ENCODE measurements at regions not wholly inside any gene's neighbourhood (a gene's known extent, or its start where the extent isn't known, plus 50 kb on each side); places are given as distances from the start of the nearest gene placed in this dataset.
"Not testable (repeated sequence)": the region's sequence is repeated elsewhere in the genome, so short reads cannot be mapped to it uniquely, and the experiment has no call there.

DNA sequence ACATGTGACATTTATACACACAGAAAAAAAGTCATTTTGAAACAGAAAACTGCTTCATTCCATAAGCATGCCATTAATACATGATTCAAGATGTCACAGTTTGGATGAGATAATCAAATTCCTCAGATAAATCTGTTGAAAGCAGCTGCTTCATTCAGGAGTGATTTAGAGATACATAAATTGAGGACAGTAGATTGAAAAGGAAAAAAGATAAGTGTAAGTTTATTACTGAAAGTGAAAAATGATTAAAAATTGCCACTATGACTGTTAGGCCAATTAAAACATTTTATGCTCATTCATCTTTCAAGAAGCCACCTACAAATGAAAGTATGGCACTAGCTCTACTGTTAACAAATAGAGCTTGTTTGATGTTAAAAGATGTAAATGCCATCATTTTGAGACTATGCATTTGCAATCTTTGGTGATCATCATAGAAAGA, 136.9 kb upstream of the CDK6 start:
- DNase-seq (ENCODE audit: low read depth): no peak

DNA sequence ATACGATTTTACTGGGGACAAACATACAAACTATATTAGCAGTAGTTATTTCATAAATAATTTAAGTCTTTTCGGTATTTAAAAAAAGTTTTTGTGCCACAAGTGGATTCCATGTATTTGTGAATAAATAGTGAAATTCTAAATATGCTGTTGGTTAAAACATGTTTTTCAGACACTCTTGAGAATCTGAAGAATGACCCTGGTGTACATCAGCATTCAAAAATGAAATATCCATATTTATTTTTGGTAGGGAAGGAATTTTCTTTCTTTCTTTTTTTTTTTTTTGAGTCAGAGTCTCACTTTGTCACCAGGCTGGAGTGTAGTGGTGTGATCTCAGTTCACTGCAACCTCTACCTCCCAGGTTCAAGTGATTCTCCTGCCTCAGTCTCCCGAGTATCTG, 136.1 kb upstream of the CDK6 start:
- no peak for DNase-seq (ENCODE audit: low read depth)

DNA sequence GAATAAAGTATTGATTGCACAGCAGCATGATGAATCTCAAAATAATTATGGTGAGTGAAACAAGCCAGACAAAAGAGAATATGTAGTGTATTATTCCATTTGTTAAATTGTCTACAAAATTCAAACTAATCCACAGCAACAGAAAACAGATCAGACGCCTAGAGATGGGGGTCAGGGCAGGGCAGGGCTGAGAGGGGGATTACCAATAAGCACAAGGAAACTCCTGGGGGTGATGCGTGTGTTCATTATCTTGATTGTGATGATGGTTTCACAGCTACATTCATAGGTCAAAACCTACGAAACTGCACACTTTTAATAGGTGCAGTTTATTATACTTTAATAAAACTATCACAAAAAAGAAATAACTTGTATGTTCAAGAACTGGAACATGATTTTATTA, 132.7 kb upstream of the CDK6 start:
- DNase-seq (ENCODE audit: low read depth): no peak

DNA sequence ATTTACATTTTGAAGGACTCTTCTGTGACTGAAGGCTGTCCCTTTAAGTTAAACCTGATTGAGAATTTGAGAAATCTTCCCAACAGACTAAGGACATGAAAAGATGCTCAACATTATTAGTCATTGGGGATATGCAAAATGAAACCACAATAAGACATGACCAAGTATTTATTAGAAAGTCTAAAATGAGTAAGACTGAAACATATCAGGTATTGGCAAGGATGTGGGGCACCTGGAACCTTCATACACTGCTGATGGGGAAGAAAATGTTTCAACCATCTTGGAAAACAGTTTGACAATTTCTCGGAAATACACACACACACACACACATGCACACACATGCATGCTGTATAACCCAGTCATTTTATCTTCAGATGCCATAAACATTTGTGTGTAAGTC, 132.1 kb upstream of the CDK6 start:
- no peak for DNase-seq (ENCODE audit: low read depth)

- no peak for DNase-seq (ENCODE audit: low read depth)
These were observed 130.9 kb upstream of the CDK6 start for GRCh38 chr7:92967238-92967637.

- no peak for DNase-seq (ENCODE audit: low read depth)
These were observed 127.8 kb upstream of the CDK6 start for GRCh38 chr7:92964141-92964540.

DNA sequence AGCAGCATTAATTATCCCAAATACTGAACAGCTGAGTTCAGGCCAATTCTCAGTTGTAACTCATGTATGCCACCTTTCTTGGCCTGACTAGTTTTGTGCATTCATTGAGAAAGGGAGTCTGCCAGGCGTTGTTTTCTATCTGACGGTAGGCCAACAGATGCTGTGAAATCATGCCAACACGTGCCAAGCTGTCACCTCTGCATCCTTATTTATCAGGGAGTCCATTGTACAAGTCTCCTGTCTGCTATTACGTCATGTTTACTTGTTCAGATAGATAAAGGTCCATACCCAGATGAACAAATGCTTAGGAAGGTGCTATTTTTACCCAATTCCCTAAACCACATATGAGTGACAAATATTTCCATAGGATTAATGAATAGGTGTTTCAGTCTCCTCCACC, 127.2 kb upstream of the CDK6 start:
- no peak for DNase-seq (ENCODE audit: low read depth)

DNA sequence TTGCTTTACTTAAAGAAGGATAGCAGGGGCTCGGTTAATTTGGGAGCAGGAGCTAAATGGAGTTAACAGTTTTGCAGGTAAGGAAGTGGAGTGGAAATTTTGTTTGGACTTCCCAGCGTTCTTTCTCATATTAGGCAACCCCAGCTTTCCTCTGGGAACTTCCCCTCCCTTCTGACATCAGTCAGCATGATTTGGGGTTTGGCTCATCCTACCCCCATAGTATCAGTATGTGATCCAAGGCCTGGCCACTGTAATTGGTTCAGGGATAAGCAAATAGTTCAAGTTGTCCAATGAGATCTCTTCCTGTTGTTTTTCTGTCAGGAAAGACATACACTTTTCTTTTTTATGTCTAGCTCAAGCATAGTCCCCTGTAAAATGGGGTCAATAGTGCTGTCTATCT, 125.6 kb upstream of the CDK6 start:
- no peak for DNase-seq (ENCODE audit: low read depth)

DNA sequence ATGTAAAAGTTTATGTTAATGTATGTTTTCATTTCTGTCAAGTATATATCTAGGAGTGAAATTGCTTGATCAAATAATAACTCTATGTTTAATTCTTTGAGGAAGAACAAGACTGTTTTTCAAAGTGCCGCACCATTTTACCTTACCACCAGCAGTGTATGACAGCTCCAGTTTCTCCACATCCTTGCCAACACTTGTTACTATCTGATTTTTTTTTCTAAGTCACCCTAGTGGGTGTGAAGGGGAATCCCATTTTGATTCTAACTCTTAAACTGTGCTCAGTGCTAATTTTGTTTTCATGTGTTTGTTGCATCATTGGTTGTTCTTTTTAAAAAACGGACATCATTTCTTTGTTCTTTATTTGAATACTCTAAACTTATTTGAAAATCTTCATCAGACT, 120.2 kb upstream of the CDK6 start:
- DNase-seq (ENCODE audit: low read depth): no peak

- no peak for DNase-seq (ENCODE audit: low read depth)
These were observed 118.7 kb upstream of the CDK6 start for GRCh38 chr7:92955081-92955480.

DNA sequence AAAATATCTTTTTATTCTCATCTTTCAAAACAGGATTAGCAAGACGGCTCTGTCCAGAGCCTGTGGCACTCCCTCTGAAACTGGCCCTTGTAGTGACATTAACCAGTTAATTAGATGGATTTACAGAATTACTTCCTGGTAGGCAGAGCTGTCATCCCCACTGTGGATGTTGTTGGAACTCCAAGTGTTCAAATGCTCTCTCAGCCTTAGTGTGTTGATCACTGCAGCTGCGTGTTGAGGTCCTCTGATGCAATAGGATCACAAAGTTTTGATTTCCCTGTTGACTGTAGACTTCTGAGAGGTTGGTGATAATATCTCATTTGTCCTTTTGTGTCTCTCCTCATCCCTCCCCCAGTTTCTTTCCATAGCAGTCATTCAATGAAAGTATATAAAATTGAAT, 117.3 kb upstream of the CDK6 start:
- no peak for DNase-seq (ENCODE audit: low read depth)

DNA sequence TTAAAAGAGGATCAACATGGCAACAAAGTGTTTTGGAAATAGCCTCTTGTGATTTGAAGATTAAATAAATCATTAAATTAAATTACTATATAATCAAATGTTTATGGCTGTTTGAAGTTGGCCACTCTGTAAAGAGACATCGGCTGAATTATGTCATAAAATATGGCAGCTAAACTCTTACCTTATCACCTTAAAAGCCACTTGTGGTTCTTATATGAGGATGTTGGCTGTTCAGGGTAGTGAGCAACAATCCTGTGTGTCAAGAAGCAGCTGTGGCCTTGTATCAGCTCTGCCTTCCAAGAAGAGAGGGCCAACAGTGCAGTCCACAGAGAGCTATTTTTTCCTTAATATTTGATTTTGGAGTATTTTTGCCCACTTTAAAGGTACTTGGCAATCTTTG, 113.4 kb upstream of the CDK6 start:
- no peak for DNase-seq (ENCODE audit: low read depth)

- DNase-seq (ENCODE audit: low read depth): no peak
These were observed 109.5 kb upstream of the CDK6 start for GRCh38 chr7:92945840-92946239.

DNA sequence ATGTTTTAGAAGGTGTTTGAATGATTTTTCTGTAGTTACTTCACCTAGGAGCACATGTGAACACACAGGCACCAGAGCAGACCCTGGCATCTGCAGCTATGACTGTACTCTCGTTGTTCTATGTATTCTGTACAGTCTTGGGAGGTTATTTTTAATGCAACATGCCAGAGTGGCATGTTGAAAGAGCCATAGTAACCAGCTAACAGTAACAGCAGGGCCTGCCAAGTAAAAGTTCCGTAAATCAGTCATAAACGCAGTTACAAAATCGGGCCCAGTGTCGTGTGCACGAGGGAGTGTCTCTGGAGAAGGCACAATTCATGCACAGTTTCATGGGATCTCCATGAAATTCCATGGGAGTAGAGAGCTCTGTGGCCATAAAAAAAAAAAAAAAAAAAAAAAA, 108.3 kb upstream of the CDK6 start:
- DNase-seq (ENCODE audit: low read depth): no peak

DNA sequence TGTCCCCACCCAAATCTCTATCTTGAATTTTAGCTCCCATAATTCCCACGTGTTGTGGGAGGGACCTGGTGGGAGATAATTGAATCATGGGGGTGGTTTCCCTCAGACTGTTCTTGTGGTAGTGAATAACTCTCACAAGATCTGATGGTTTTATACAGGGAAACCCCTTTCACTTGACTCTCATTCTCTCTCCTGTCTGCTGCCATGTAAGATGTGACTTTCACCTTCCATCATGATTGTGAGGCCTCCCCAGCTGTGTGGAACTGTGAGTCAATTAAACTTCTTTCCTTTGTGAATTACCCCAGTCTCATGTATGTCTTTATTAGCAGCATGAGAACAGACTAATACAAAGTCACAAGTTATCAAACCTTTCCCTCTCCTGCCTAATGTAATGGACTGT, 106.3 kb upstream of the CDK6 start:
- DNase-seq (ENCODE audit: low read depth): not testable (repeated sequence)

DNA sequence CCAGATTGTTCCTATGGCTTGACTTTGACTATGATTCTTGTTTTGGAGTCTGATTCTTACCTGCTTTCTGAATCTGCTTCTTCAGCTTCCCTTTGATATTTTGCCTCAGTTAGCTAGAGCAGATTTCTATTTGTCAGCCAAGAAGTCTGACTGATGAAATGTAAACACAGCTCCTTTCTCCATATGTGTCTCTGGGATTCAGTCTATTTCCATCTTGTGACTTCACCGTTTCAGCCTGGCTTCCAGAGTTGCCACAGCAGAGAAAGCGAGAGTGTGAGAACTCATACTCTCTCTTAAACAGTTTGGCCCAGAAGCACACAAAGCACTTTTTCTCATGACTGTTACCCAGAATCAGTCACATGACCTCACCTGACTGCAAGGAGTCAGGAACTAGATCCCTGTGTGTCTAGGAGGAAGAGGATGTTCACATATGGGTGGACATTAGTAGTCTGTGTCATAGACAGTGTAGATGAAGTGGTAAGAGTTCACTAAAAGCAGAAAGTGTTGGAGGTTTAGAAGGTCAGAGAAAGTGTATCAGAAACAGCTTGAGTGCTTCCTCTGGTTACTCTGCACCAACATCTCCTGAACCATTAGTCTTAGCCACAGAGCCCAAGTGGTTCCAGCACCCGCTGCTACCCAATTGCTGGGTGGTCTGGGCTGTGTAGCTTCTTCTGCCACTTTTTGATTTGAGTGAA, 103.4 kb upstream of the CDK6 start:
- DNase-seq (ENCODE audit: low read depth): no peak

DNA sequence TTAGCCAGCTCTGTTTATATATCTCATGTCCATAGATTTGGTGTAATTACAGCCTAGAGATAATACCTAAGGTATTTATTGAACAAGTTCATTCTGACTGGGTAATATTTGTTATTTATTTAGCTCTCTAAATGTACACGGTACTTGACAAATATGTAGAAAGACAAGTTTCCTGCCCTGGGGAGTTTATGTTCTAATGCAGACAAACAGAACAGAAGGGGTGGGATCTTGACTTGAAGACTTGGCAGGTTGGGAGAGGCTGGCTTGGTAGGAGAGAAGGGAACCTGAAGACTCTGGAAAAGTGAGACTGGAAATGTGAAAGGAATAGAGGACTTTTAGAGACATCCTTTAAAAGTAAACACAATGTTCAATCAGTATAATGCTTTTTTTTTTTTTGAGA, 97.7 kb upstream of the CDK6 start:
- no peak for DNase-seq (ENCODE audit: low read depth)

- DNase-seq (ENCODE audit: low read depth): no peak
These were observed 96.1 kb upstream of the CDK6 start for GRCh38 chr7:92932450-92932849.

DNA sequence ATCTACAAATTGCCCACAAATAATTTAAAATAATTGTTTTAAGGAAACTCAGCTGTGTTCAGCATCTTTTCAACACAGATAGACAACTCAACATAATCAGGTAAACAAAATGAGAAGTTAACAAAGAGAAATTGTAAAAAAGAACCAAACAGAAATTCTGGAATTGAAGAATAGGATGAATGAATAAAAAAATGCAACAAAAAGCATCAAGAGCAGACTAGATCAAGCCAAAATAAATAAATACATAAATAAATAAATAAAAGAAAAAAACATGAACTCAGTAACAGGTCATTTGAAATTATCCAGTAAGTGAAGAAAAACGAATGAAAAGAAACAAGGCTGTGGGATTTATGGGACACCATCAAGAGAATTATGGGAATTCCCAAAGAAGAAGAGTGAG, 94.0 kb upstream of the CDK6 start:
- no peak for DNase-seq (ENCODE audit: low read depth)

DNA sequence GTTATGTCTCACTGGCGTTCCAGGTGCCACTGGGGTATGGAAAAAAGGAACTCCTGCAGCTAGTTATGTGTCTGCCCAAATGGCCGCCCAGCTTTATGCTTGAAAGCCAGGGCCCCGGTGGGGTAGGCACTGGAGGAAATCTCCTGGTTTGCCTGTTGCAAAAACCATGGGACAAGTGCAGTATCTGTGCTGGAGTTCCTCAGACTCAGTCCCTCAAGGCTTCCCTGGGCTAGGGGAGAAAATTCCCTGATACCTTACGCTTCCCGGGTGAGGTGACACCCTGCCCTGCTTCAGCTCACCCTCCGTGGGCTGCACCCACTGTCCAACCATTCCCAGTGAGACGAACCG, 90.3 kb upstream of the CDK6 start:
- DNase-seq (ENCODE audit: low read depth): no peak

- DNase-seq (ENCODE audit: low read depth): no peak
These were observed 89.7 kb upstream of the CDK6 start for GRCh38 chr7:92925876-92926696.

DNA sequence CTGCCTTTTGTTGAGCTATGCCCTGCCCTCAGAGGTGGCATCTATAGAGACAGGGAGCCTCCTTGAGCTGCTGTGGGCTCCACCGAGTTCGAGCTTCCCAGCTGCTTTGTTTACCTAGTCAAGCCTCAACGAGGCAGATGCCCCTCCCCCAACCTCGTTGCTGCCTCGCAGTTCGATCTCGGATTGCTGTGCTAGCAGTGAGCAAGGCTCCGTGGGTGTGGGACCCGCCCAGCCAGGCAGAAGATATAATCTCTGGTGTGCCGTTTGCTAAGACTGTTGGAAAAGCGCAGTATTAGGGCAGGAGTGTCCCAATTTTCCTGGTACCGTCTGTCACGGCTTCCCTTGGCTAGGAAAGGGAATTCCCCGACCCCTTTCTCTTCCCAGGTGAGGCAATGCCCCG, 88.4 kb upstream of the CDK6 start:
- DNase-seq (ENCODE audit: low read depth): no peak

- no peak for DNase-seq (ENCODE audit: low read depth)
These were observed 80.9 kb upstream of the CDK6 start for GRCh38 chr7:92917230-92917629.

DNA sequence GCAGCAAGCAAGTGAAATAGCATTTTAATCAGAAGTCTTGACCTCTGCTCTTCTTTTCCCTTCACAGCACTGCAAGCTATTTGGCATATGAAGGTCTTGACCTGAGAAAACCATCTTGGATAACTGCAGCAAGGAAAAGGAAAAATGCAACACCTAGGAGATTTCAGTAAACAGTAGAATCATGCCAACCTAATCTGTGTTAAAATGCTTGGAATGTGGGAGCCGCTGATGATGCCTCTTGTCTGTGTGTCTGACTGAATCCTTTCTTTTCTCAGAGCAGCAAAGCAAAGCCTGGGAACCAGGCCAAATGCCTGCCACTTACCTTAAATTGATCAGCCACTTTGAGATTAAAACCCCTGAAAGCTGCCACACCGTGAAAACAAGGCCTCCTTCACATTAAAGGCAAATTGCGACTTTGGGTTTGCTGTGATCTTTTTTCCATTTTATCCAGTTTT, 80.4 kb upstream of the CDK6 start:
- no peak for DNase-seq (ENCODE audit: low read depth)
